ENCODE measurements at regions not wholly inside any gene's neighbourhood (a gene's known extent, or its start where the extent isn't known, plus 50 kb on each side); places are given as distances from the start of the nearest gene placed in this dataset.

- TF ChIP-seq, protein P1, sequence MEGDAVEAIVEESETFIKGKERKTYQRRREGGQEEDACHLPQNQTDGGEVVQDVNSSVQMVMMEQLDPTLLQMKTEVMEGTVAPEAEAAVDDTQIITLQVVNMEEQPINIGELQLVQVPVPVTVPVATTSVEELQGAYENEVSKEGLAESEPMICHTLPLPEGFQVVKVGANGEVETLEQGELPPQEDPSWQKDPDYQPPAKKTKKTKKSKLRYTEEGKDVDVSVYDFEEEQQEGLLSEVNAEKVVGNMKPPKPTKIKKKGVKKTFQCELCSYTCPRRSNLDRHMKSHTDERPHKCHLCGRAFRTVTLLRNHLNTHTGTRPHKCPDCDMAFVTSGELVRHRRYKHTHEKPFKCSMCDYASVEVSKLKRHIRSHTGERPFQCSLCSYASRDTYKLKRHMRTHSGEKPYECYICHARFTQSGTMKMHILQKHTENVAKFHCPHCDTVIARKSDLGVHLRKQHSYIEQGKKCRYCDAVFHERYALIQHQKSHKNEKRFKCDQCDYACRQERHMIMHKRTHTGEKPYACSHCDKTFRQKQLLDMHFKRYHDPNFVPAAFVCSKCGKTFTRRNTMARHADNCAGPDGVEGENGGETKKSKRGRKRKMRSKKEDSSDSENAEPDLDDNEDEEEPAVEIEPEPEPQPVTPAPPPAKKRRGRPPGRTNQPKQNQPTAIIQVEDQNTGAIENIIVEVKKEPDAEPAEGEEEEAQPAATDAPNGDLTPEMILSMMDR (IDR thresholded peaks at IDR 0.05): no peak
- no peak for TF ChIP-seq POLR2A (IDR thresholded peaks at IDR 0.05)
These were observed 420.0 kb upstream of the CBLB start for GRCh38 chr3:106288781-106289180.

Data from uterus (tissue), 2 donors.